Activated T-helper 17 cell treated with anti-CD3 and anti-CD28 coated beads, Interleukin-2, amount 50 U/mL, for 72 hours (primary cell): ENCODE measurements at regions not wholly inside any gene's neighbourhood (a gene's known extent, or its start where the extent isn't known, plus 50 kb on each side); places are given as distances from the start of the nearest gene placed in this dataset.
"Not testable (repeated sequence)": the region's sequence is repeated elsewhere in the genome, so short reads cannot be mapped to it uniquely, and the experiment has no call there.

ENCODE experiments used
- ATAC-seq: fragments of 150-1000 bp; cut with Tn5 transposase; replicated peaks from 2 replicates; pipeline ENCODE4 v1.10.0; 2021; ENCODE audit warnings: mild to moderate bottlenecking, moderate library complexity
- H3K27ac Mint-ChIP-seq: one replicate; pipeline ENCODE4 v1.8.0; 2022; ENCODE audit warnings: mixed read lengths
- H3K27me3 Mint-ChIP-seq: one replicate; pipeline ENCODE4 v1.8.0; 2022; ENCODE audit warnings: mixed read lengths
- H3K36me3 Mint-ChIP-seq: one replicate; pipeline ENCODE4 v1.8.0; 2022; ENCODE audit warnings: low read depth, mild to moderate bottlenecking, mixed read lengths
- H3K4me1 Mint-ChIP-seq: one replicate; pipeline ENCODE4 v1.8.0; 2022; ENCODE audit warnings: mixed read lengths
- H3K4me3 Mint-ChIP-seq: one replicate; pipeline ENCODE4 v1.8.0; 2022; ENCODE audit warnings: mild to moderate bottlenecking, mixed read lengths
- H3K9me3 Mint-ChIP-seq: one replicate; pipeline ENCODE4 v1.8.0; 2022; ENCODE audit warnings: mixed read lengths

- Mint-ChIP-seq H3K4me1 (no peaks in the 10 kb centered on the region), H3K9me3 (peaks cover 4% of the 10 kb centered on the region), H3K27ac (no peak overlapping the region), H3K4me3 (no peak overlapping the region), H3K27me3 (no peaks in the 10 kb centered on the region), H3K36me3 (no peaks in the 10 kb centered on the region)
- no peak for ATAC-seq
Measured at GRCh38 chr2:66198873-66199272, 236.1 kb upstream of the MEIS1 start.

- Mint-ChIP-seq H3K27me3 (no peaks in the 10 kb centered on the region), H3K4me3 (no peak overlapping the region), H3K9me3 (peaks cover 9% of the 10 kb centered on the region), H3K36me3 (no peaks in the 10 kb centered on the region), H3K27ac (no peak overlapping the region), H3K4me1 (no peaks in the 10 kb centered on the region)
- ATAC-seq, result no peak
Measured at GRCh38 chr2:66192888-66193287, 242.0 kb upstream of the MEIS1 start.

GRCh38 chr2:66191311-66191710, 243.6 kb upstream of the MEIS1 start:
- Mint-ChIP-seq H3K27me3 (no peaks in the 10 kb centered on the region), H3K27ac (no peak overlapping the region), H3K4me3 (no peak overlapping the region), H3K9me3 (peaks cover 5% of the 10 kb centered on the region), H3K36me3 (no peaks in the 10 kb centered on the region), H3K4me1 (no peaks in the 10 kb centered on the region)
- ATAC-seq, result no peak

GRCh38 chr2:66189553-66189952, 245.4 kb upstream of the MEIS1 start:
- H3K27me3 Mint-ChIP-seq, result no peaks in the 10 kb centered on the region
- no peaks in the 10 kb centered on the region for H3K4me1 Mint-ChIP-seq
- no peak overlapping the region for H3K27ac Mint-ChIP-seq
- no peak for ATAC-seq
- no peak overlapping the region for H3K4me3 Mint-ChIP-seq
- peaks cover 5% of the 10 kb centered on the region for H3K9me3 Mint-ChIP-seq
- no peaks in the 10 kb centered on the region for H3K36me3 Mint-ChIP-seq

- no peak overlapping the region for H3K4me3 Mint-ChIP-seq
- no peak overlapping the region for H3K27ac Mint-ChIP-seq
- no peak for ATAC-seq
- H3K4me1 Mint-ChIP-seq, result no peaks in the 10 kb centered on the region
- no peaks in the 10 kb centered on the region for H3K27me3 Mint-ChIP-seq
- no peaks in the 10 kb centered on the region for H3K36me3 Mint-ChIP-seq
- peaks cover 3% of the 10 kb centered on the region for H3K9me3 Mint-ChIP-seq
Measured at GRCh38 chr2:66186537-66186936, 248.4 kb upstream of the MEIS1 start.

GRCh38 chr2:66185497-66186054, 249.3 kb upstream of the MEIS1 start:
- H3K9me3 Mint-ChIP-seq, result no peaks in the 10 kb centered on the region
- no peak overlapping the region for H3K27ac Mint-ChIP-seq

GRCh38 chr2:66177128-66177796, 257.7 kb upstream of the MEIS1 start:
- not testable (repeated sequence) for ATAC-seq, H3K4me1 Mint-ChIP-seq, H3K4me3 Mint-ChIP-seq, H3K9me3 Mint-ChIP-seq, H3K27ac Mint-ChIP-seq, H3K27me3 Mint-ChIP-seq, H3K36me3 Mint-ChIP-seq

More at GRCh38 chr2:66185497-66186054, 249.3 kb upstream of the MEIS1 start:
- H3K4me1 Mint-ChIP-seq, result no peaks in the 10 kb centered on the region
- no peak overlapping the region for H3K4me3 Mint-ChIP-seq
- no peaks in the 10 kb centered on the region for H3K36me3 Mint-ChIP-seq
- no peak for ATAC-seq
- no peaks in the 10 kb centered on the region for H3K27me3 Mint-ChIP-seq

GRCh38 chr2:66174491-66174890, 260.4 kb upstream of the MEIS1 start:
- Mint-ChIP-seq H3K4me3 (no peak overlapping the region), H3K27me3 (no peaks in the 10 kb centered on the region), H3K9me3 (no peaks in the 10 kb centered on the region), H3K36me3 (no peaks in the 10 kb centered on the region), H3K27ac (no peak overlapping the region), H3K4me1 (no peaks in the 10 kb centered on the region)
- ATAC-seq, result no peak

- Mint-ChIP-seq H3K4me3 (no peak overlapping the region), H3K27ac (no peak overlapping the region), H3K9me3 (no peaks in the 10 kb centered on the region), H3K4me1 (no peaks in the 10 kb centered on the region), H3K36me3 (no peaks in the 10 kb centered on the region), H3K27me3 (no peaks in the 10 kb centered on the region)
- no peak for ATAC-seq
Measured at GRCh38 chr2:66173645-66174044, 261.3 kb upstream of the MEIS1 start.

- no peaks in the 10 kb centered on the region for H3K9me3 Mint-ChIP-seq
- H3K36me3 Mint-ChIP-seq, result no peaks in the 10 kb centered on the region
- H3K4me3 Mint-ChIP-seq, result no peak overlapping the region
- no peaks in the 10 kb centered on the region for H3K4me1 Mint-ChIP-seq
- H3K27ac Mint-ChIP-seq, result no peak overlapping the region
- no peaks in the 10 kb centered on the region for H3K27me3 Mint-ChIP-seq
- no peak for ATAC-seq
Measured at GRCh38 chr2:66171530-66171929, 263.4 kb upstream of the MEIS1 start.

- Mint-ChIP-seq H3K4me1 (no peaks in the 10 kb centered on the region), H3K9me3 (no peaks in the 10 kb centered on the region), H3K36me3 (no peaks in the 10 kb centered on the region), H3K27me3 (no peaks in the 10 kb centered on the region), H3K4me3 (no peak overlapping the region), H3K27ac (no peak overlapping the region)
- no peak for ATAC-seq
Measured at GRCh38 chr2:66170744-66171330, 264.1 kb upstream of the MEIS1 start.

GRCh38 chr2:66169076-66169475, 265.8 kb upstream of the MEIS1 start:
- Mint-ChIP-seq H3K4me1 (no peaks in the 10 kb centered on the region), H3K36me3 (no peaks in the 10 kb centered on the region), H3K27me3 (no peaks in the 10 kb centered on the region)

GRCh38 chr2:66164470-66164869, 270.5 kb upstream of the MEIS1 start:
- ATAC-seq, result no peak
- H3K27me3 Mint-ChIP-seq, result no peaks in the 10 kb centered on the region
- no peak overlapping the region for H3K4me3 Mint-ChIP-seq
- H3K4me1 Mint-ChIP-seq, result no peaks in the 10 kb centered on the region
- H3K27ac Mint-ChIP-seq, result no peak overlapping the region
- H3K36me3 Mint-ChIP-seq, result no peaks in the 10 kb centered on the region
- peaks cover 12% of the 10 kb centered on the region for H3K9me3 Mint-ChIP-seq

More at GRCh38 chr2:66169076-66169475, 265.8 kb upstream of the MEIS1 start:
- no peak for ATAC-seq
- Mint-ChIP-seq H3K27ac (no peak overlapping the region), H3K9me3 (peaks cover 8% of the 10 kb centered on the region), H3K4me3 (no peak overlapping the region)

- no peak overlapping the region for H3K27ac Mint-ChIP-seq
- no peak for ATAC-seq
- no peak overlapping the region for H3K4me3 Mint-ChIP-seq
- H3K27me3 Mint-ChIP-seq, result no peaks in the 10 kb centered on the region
- peaks cover 32% of the 10 kb centered on the region for H3K9me3 Mint-ChIP-seq
- H3K36me3 Mint-ChIP-seq, result no peaks in the 10 kb centered on the region
- no peaks in the 10 kb centered on the region for H3K4me1 Mint-ChIP-seq
Measured at GRCh38 chr2:66156171-66156570, 278.8 kb upstream of the MEIS1 start.

- no peaks in the 10 kb centered on the region for H3K27me3 Mint-ChIP-seq
- ATAC-seq, result no peak
- no peaks in the 10 kb centered on the region for H3K36me3 Mint-ChIP-seq
- H3K27ac Mint-ChIP-seq, result no peak overlapping the region
- no peaks in the 10 kb centered on the region for H3K4me1 Mint-ChIP-seq
- no peak overlapping the region for H3K4me3 Mint-ChIP-seq
- H3K9me3 Mint-ChIP-seq, result peaks cover 31% of the 10 kb centered on the region
Measured at GRCh38 chr2:66153941-66154340, 281.0 kb upstream of the MEIS1 start.
